HUES6 (cell line): ENCODE measurements at regions not wholly inside any gene's neighbourhood (a gene's known extent, or its start where the extent isn't known, plus 50 kb on each side); places are given as distances from the start of the nearest gene placed in this dataset.
"Not testable (repeated sequence)": the region's sequence is repeated elsewhere in the genome, so short reads cannot be mapped to it uniquely, and the experiment has no call there.

Experiments used
- H3K27ac ChIP-seq: 2 replicates; pipeline ENCODE4 v1.7.0; 2013; ENCODE audit warnings: low read depth, mild to moderate bottlenecking, low read length, inconsistent platforms
- H3K27me3 ChIP-seq: 2 replicates; pipeline ENCODE4 v1.6.1; 2013; ENCODE audit warnings: low read length; ENCODE audit not compliant: control insufficient read depth, insufficient read depth
- H3K36me3 ChIP-seq: 2 replicates; pipeline ENCODE4 v1.6.1; 2013; ENCODE audit warnings: low read length; ENCODE audit not compliant: control insufficient read depth, insufficient read depth
- H3K4me1 ChIP-seq: 2 replicates; pipeline ENCODE4 v1.6.1; 2013; ENCODE audit warnings: low read length; ENCODE audit not compliant: control insufficient read depth, insufficient read depth
- H3K4me3 ChIP-seq: 2 replicates; pipeline ENCODE4 v1.5.1; 2013; ENCODE audit warnings: low read depth, low read length
- H3K9ac ChIP-seq: one replicate; pipeline ENCODE4 v1.6.1; 2013; ENCODE audit warnings: mild to moderate bottlenecking, low read length
- H3K9me3 ChIP-seq: 2 replicates; pipeline ENCODE4 v1.6.1; 2013; ENCODE audit warnings: low read depth, low read length; ENCODE audit not compliant: control insufficient read depth, insufficient read depth

DNA sequence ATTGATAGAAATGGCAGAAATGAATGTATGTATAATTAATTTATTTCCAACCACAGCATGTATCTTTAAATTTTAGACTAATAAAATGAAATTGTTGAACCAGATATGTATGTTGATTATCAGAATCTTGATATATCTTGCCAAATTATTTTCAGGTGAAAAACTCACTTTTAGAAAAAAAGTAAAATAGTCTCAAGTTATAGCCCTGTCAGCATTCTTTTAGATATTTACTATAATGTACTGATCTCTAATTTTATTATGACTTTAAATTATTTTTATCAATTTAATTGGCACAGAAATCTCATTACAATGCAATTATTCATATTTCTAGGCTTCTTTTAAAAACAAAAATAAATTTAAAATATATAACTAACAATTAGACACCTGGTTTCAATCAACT is 1990.4 kb upstream of the CDH6 start:
- no peak overlapping the region for H3K9ac ChIP-seq
- no peak overlapping the region for H3K4me3 ChIP-seq
- no peak overlapping the region for H3K27ac ChIP-seq
- no peaks in the 10 kb centered on the region for H3K4me1 ChIP-seq
- no peaks in the 10 kb centered on the region for H3K36me3 ChIP-seq
- H3K27me3 ChIP-seq: no peaks in the 10 kb centered on the region
- H3K9me3 ChIP-seq: no peaks in the 10 kb centered on the region

DNA sequence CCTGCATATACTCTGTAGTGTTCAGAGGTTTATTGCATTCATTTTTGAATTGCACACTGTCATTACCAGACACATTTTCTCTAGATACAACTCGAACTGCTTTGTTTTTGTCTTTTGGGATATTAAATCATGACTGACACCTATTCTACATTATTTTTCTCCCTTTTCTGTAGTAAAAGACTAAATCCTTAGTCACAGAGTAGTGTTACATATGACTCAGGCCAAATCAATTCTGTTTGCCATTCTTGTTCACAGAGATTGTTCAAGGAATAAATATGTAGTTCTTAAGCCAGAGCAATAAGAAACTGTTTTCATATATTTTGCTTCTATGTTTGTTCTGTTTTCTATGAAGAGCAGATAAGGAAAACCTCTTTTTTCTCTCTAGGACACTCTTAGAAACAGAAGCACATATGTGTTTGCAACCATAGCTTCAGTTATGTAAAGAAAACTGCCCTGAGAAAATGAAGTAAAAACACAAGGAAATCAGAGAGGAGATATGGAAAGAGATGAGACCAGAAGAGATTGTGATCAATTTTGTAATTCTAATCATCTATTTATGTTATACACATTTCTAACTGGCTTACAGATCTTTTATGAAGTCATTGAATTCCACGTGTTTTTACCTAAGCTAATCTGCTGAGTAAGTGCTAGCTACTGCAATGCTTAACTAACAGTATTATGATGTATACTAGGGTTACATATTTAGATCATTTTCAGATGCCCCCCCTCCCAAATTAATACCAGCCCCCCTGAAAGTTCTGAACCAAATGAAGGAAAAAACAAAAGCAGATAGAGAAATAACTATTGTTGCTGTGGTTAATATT is 1995.6 kb upstream of the CDH6 start:
- no peaks in the 10 kb centered on the region for H3K9me3 ChIP-seq
- no peak overlapping the region for H3K27ac ChIP-seq
- no peaks in the 10 kb centered on the region for H3K36me3 ChIP-seq

DNA sequence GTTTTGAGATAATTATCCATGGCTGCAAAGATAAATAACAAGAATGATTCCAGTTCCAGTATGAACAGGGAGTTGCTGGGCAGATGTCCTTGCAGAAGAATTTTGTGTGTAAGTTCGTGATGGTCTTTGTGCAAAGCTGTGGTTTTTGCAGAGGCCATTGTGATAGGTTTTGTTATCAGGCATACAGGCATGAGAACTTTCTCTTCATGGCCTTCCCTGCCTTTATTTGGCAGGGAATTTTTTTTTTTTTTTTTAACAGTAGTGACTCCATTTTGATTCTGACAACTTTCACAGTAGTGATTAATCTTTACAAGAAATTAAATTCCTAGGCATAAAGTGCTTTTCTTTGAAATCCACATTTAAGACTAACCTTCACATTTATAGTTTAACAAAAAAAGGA is 1999.5 kb upstream of the CDH6 start:
- H3K36me3 ChIP-seq: no peaks in the 10 kb centered on the region
- no peak overlapping the region for H3K9ac ChIP-seq
- no peaks in the 10 kb centered on the region for H3K9me3 ChIP-seq
- H3K4me1 ChIP-seq: no peaks in the 10 kb centered on the region
- no peaks in the 10 kb centered on the region for H3K27me3 ChIP-seq
- H3K27ac ChIP-seq: no peak overlapping the region
- H3K4me3 ChIP-seq: no peak overlapping the region

More for the DNA sequence above, 1995.6 kb upstream of the CDH6 start:
- Histone ChIP-seq H3K9ac (no peak overlapping the region), H3K27me3 (no peaks in the 10 kb centered on the region), H3K4me3 (no peak overlapping the region), H3K4me1 (no peaks in the 10 kb centered on the region)

DNA sequence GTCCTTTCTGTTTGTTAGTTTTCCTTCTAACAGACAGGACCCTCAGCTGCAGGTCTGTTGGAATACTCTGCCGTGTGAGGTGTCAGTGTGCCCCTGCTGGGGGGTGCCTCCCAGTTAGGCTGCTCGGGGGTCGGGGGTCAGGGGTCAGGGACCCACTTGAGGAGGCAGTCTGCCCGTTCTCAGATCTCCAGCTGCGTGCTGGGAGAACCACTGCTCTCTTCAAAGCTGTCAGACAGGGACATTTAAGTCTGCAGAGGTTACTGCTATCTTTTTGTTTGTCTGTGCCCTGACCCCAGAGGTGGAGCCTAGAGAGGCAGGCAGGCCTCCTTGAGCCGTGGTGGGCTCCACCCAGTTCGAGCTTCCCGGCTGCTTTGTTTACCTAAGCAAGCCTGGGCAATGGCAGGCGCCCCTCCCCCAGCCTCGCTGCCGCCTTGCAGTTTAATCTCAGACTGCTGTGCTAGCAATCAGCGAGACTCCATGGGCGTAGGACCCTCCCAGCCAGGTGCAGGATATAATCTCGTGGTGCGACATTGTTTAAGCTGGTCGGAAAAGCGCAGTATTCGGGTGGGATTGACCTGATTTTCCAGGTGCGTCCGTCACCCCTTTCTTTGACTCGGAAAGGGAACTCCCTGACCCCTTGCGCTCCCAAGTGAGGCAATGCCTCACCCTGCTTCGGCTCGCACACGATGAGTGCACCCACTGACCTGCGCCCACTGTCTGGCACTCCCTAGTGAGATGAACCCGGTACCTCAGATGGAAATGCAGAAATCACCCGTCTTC is 2002.0 kb upstream of the CDH6 start:
- not testable (repeated sequence) for H3K27ac ChIP-seq, H3K36me3 ChIP-seq, H3K4me3 ChIP-seq, H3K4me1 ChIP-seq, H3K9me3 ChIP-seq, H3K27me3 ChIP-seq, H3K9ac ChIP-seq

DNA sequence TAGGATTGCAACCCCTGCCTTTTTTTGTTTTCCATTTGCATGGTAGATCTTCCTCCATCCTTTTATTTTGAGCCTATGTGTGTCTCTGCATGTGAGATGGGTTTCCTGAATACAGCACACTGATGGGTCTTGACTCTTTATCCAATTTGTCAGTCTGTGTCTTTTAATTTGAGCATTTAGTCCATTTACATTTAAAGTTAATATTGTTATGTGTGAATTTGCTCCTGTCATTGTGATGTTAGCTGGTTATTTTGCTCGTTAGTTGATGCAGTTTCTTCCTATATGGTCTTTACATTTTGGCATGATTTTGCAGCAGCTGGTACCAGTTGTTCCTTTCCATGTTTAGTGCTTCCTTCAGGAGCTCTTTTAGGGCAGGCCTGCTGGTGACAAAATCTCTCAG is 2003.1 kb upstream of the CDH6 start:
- H3K4me3 ChIP-seq, H3K4me1 ChIP-seq, H3K27me3 ChIP-seq, H3K9ac ChIP-seq, H3K9me3 ChIP-seq, H3K27ac ChIP-seq, H3K36me3 ChIP-seq: not testable (repeated sequence)

DNA sequence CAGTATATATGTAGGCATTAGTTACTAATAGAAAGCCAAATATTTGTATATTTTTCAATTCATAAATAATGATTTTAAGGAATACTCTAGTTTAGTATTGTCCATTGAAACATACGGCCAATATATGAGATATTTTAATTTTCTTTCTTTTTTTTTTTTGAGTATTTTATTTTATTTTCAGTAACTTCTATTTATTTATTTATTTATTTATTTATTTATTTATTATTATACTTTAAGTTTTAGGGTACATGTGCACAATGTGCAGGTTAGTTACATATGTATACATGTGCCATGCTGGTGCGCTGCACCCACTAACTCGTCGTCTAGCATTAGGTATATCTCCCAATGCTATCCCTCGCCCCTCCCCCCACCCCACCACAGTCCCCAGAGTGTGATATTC is 2007.1 kb upstream of the CDH6 start:
- not testable (repeated sequence) for H3K36me3 ChIP-seq, H3K27me3 ChIP-seq, H3K27ac ChIP-seq, H3K4me3 ChIP-seq, H3K9ac ChIP-seq, H3K4me1 ChIP-seq, H3K9me3 ChIP-seq

DNA sequence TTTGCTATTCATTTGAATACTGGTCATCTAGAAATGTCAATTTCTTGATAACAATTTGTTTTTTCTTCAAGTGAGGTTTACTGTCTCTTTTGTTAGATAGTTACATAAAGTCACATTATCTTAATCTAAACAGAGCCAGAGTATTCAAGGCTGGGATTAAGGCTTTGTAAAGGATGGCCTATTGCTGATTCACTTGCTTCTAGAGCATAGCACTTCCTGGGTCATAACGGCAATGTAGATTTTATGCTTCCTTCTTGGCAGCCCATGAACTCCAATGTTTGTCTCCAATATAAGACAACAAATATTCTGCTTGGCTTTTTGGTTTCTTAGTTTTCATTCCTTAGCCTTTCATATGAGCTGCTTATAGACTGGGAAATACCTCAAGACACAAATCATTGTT is 2007.9 kb upstream of the CDH6 start:
- no peaks in the 10 kb centered on the region for H3K4me1 ChIP-seq
- H3K36me3 ChIP-seq: no peaks in the 10 kb centered on the region
- H3K27ac ChIP-seq: no peak overlapping the region
- H3K4me3 ChIP-seq: no peak overlapping the region
- no peak overlapping the region for H3K9ac ChIP-seq
- H3K27me3 ChIP-seq: no peaks in the 10 kb centered on the region
- H3K9me3 ChIP-seq: peaks cover 9% of the 10 kb centered on the region

DNA sequence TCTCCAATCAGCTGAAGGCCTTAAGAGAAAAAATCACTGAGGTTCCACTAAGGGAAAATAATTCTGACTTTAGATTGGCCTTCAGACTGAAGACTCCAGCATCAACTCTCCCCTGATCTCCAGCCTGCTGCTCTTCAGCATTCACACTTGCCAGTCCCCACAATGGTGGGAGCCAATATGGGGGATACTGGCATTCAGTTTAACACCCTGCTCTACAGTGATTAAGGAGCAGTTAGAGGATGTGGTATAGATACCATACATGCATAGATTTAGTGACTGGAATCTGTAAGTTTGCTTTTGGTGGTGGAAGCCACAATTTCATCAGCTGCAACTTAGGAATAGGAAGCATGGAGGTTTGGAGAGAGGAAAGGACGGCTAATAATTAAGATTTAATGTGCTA is 2017.7 kb upstream of the CDH6 start:
- Histone ChIP-seq H3K36me3 (no peaks in the 10 kb centered on the region), H3K4me1 (no peaks in the 10 kb centered on the region), H3K4me3 (no peak overlapping the region), H3K27ac (no peak overlapping the region), H3K9ac (no peak overlapping the region), H3K9me3 (no peaks in the 10 kb centered on the region), H3K27me3 (no peaks in the 10 kb centered on the region)

DNA sequence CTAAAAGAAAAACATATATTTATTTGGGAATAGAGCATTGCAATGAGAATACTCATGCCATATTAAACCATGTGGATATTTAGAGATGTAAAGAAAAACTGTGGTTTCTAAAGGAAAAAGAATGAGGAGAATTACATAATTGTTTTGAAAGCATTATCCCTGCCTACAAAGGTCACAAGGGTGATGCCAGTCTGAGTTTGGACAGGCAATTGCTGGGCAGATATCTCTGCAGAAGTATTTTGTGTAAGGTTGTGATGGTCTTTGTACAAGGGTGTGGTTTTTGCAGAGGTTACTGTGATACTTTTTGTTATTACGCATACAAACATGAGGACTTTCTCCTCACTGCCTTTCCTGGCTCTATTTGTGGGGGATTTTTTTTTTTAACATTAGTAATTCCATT is 2022.9 kb upstream of the CDH6 start:
- Histone ChIP-seq H3K9ac (no peak overlapping the region), H3K36me3 (no peaks in the 10 kb centered on the region), H3K4me3 (no peak overlapping the region), H3K9me3 (no peaks in the 10 kb centered on the region), H3K4me1 (0 out of 2 replicates have a peak, but pooled peaks cover 3% of the 10 kb centered on the region), H3K27ac (no peak overlapping the region), H3K27me3 (no peaks in the 10 kb centered on the region)

DNA sequence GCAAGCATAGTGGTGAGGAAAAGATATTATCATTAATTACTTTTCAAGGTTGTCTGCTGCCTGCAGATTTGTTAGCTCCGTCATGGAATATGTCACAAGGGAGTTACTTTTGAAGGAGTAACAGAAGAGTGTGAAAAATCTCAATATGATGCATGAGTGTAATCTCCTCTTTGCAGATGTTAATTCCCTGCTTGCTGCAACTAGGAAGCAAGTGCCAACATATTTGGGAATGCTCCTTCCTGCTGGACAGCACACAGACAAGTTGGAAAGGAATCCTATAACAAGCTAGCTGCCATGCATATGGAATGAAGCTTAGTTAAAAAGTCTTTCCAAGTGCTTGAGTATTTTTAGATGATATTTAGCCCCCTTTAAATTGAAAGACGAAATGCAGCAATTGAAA is 2023.6 kb upstream of the CDH6 start:
- H3K27me3 ChIP-seq: no peaks in the 10 kb centered on the region
- no peak overlapping the region for H3K9ac ChIP-seq
- H3K9me3 ChIP-seq: no peaks in the 10 kb centered on the region
- no peaks in the 10 kb centered on the region for H3K36me3 ChIP-seq
- H3K4me1 ChIP-seq: 0 out of 2 replicates have a peak, but pooled peaks cover 3% of the 10 kb centered on the region
- H3K27ac ChIP-seq: no peak overlapping the region
- no peak overlapping the region for H3K4me3 ChIP-seq

DNA sequence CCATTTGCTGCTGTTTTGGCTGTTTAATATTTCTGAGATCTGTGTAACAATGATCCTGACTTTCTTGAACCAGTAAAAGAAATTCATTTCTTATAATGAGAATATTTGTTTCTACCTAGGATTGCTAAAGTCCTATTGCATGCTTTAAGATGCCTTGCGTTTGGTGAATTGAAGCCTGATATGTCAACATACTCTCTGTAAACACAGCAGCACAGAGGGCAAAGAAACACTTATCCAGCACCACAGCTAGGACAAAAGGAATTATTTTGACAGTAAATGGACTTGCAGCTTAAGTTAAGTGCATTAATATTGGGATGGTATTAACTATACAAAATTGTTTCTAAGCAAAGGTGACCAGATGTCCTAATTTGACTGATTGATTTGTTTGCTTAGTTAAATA is 2031.2 kb upstream of the CDH6 start:
- no peaks in the 10 kb centered on the region for H3K4me1 ChIP-seq
- H3K36me3 ChIP-seq: no peaks in the 10 kb centered on the region
- no peak overlapping the region for H3K27ac ChIP-seq
- no peak overlapping the region for H3K9ac ChIP-seq
- no peaks in the 10 kb centered on the region for H3K9me3 ChIP-seq
- no peak overlapping the region for H3K4me3 ChIP-seq
- H3K27me3 ChIP-seq: no peaks in the 10 kb centered on the region
